ENCODE measurements at regions not wholly inside any gene's neighbourhood (a gene's known extent, or its start where the extent isn't known, plus 50 kb on each side); places are given as distances from the start of the nearest gene placed in this dataset.

DNA sequence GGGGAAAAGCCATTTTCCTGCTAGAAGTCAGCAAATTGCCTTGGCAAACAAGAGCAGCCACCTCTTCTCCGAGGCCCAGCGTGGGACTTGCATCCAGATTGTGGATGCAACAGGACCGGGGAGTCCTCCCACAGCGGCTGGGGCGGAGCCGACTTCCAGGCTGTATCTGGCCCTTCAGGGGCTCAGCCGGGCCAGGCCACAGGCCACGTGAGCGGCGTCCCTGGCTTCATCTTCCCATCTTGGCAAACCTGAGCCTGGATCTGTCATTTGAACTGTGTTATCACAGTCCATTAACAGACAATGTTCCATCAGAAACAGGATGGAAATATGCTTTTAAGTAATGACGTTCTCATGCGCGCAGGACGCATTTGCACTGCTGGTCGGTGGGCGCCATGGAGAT, 483.5 kb upstream of the SALL3 start:
- TF ChIP-seq CTCF (optimal IDR thresholded peaks at IDR 0.05 in 1 of 3, IDR thresholded peaks at IDR 0.05 in 1 of 3, conservative IDR thresholded peaks at IDR 0.05 in 1 of 3; ENCODE audit: extremely low read depth in 1 of 3, insufficient read depth in 2 of 3, low read length in 3 of 3) (no peak), EZH2 (IDR thresholded peaks at IDR 0.05; ENCODE audit: low read length) (no peak)

Measured in keratinocyte (primary cell).